Keratinocyte (primary cell): ENCODE measurements at regions not wholly inside any gene's neighbourhood (a gene's known extent, or its start where the extent isn't known, plus 50 kb on each side); places are given as distances from the start of the nearest gene placed in this dataset.

Experiments
- CTCF ChIP-seq, 3 experiments: IDR thresholded peaks in 1 of 3; conservative IDR thresholded peaks in 1 of 3; optimal IDR thresholded peaks in 1 of 3; 2 replicates in 2 of 3; 3 replicates in 1 of 3; pipeline versions ENCODE3 to v1.5.1; 2011; ENCODE audit warnings: low read length in 3 of 3, mild to moderate bottlenecking in 3 of 3, moderate library complexity in 2 of 3, control low read depth in 1 of 3, inconsistent platforms in 1 of 3; ENCODE audit not compliant: insufficient read depth in 2 of 3; ENCODE audit errors: extremely low read depth in 1 of 3
- EZH2 ChIP-seq: IDR thresholded peaks from one replicate; pipeline ENCODE4 v1.6.1; 2012; ENCODE audit warnings: inconsistent platforms, mild to moderate bottlenecking, low read length, moderate library complexity

- TF ChIP-seq CTCF (optimal IDR thresholded peaks at IDR 0.05 in 1 of 3, IDR thresholded peaks at IDR 0.05 in 1 of 3, conservative IDR thresholded peaks at IDR 0.05 in 1 of 3; ENCODE audit: extremely low read depth in 1 of 3, insufficient read depth in 2 of 3, low read length in 3 of 3): no peak
- TF ChIP-seq EZH2: no peak
Observed at GRCh38 chr6:98117068-98117467, 717.3 kb upstream of the POU3F2 start.
